ENCODE measurements at regions not wholly inside any gene's neighbourhood (a gene's known extent, or its start where the extent isn't known, plus 50 kb on each side); places are given as distances from the start of the nearest gene placed in this dataset.

GRCh38 chr20:40191573-40191972, 497.5 kb downstream of the MAFB start:
- WGBS (ENCODE audit: low lambda C conversion rate, missing lambda C conversion rate), result 92% methylated on average over 4 of the region's 4 CpGs
- Histone ChIP-seq H3K9me2 (replicated peaks; ENCODE audit: insufficient read depth) (no peaks in the 10 kb centered on the region), H3K79me2 (no peaks in the 10 kb centered on the region)

DNA sequence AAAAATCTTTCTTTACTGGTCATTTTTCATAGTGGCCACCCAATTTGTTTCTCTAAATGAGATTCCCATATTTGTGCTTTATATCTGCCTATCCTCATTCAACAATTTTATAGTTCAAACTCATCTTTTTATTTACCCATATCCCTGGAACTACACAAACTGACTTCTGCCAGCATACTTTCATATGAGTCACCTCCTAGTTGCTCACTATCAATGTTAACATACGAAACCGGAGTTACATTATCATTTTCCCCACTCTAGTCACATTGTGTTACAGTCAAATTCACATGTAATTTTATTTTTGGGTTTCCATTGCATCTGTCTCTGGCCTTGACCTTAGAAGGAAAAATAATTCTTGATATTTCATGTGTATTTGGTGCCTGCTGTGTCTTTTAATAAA, 499.4 kb downstream of the MAFB start:
- H3K4me2 ChIP-seq, result no peak overlapping the region
- no peaks in the 10 kb centered on the region for H3K36me3 ChIP-seq (replicated peaks; ENCODE audit: insufficient read depth, low read depth)
- no peak overlapping the region for H3K4me3 ChIP-seq
- peaks cover 3% of the 10 kb centered on the region for H3K9me2 ChIP-seq (replicated peaks; ENCODE audit: insufficient read depth)
- no peaks in the 10 kb centered on the region for H3K9me3 ChIP-seq (ENCODE audit: low read depth)
- H4K20me1 ChIP-seq (ENCODE audit: insufficient read depth, poor library complexity, severe bottlenecking), result no peaks in the 10 kb centered on the region
- H3K79me2 ChIP-seq, result no peaks in the 10 kb centered on the region
- H3K27ac ChIP-seq, result no peak overlapping the region
- H2AFZ ChIP-seq, result no peak overlapping the region
- H3K27me3 ChIP-seq, result no peaks in the 10 kb centered on the region
- WGBS (ENCODE audit: low lambda C conversion rate, missing lambda C conversion rate), result 66% methylated on average over 2 of the region's 2 CpGs
- no peaks in the 10 kb centered on the region for H3K4me1 ChIP-seq (ENCODE audit: insufficient read depth)
- TF ChIP-seq EZH2 (IDR thresholded peaks at IDR 0.05; ENCODE audit: borderline replicate concordance) (no peak), CTCF (IDR thresholded peaks at IDR 0.05; ENCODE audit: poor library complexity) (no peak), EZH2phosphoT487 (IDR thresholded peaks at IDR 0.05; ENCODE audit: low read depth, severe bottlenecking, unreplicated experiment) (no peak)
- no peak for DNase-seq (ENCODE audit: low spot score)

More at GRCh38 chr20:40191573-40191972, 497.5 kb downstream of the MAFB start:
- Histone ChIP-seq H3K27ac (no peak overlapping the region), H3K4me3 (no peak overlapping the region), H3K36me3 (replicated peaks; ENCODE audit: insufficient read depth, low read depth) (no peaks in the 10 kb centered on the region), H3K9me3 (ENCODE audit: low read depth) (no peaks in the 10 kb centered on the region), H3K27me3 (no peaks in the 10 kb centered on the region), H3K4me1 (ENCODE audit: insufficient read depth) (no peaks in the 10 kb centered on the region), H4K20me1 (ENCODE audit: insufficient read depth, poor library complexity, severe bottlenecking) (no peaks in the 10 kb centered on the region), H2AFZ (no peak overlapping the region), H3K4me2 (no peak overlapping the region)
- no peak for DNase-seq (ENCODE audit: low spot score)
- TF ChIP-seq EZH2 (IDR thresholded peaks at IDR 0.05; ENCODE audit: borderline replicate concordance) (no peak), EZH2phosphoT487 (IDR thresholded peaks at IDR 0.05; ENCODE audit: low read depth, severe bottlenecking, unreplicated experiment) (no peak), CTCF (IDR thresholded peaks at IDR 0.05; ENCODE audit: poor library complexity) (no peak)

- Histone ChIP-seq H3K4me2 (no peak overlapping the region), H3K4me1 (ENCODE audit: insufficient read depth) (no peaks in the 10 kb centered on the region), H3K79me2 (no peaks in the 10 kb centered on the region), H2AFZ (no peak overlapping the region), H4K20me1 (ENCODE audit: insufficient read depth, poor library complexity, severe bottlenecking) (no peaks in the 10 kb centered on the region), H3K4me3 (no peak overlapping the region), H3K9me3 (ENCODE audit: low read depth) (no peaks in the 10 kb centered on the region), H3K36me3 (replicated peaks; ENCODE audit: insufficient read depth, low read depth) (no peaks in the 10 kb centered on the region), H3K27ac (no peak overlapping the region), H3K27me3 (no peaks in the 10 kb centered on the region), H3K9me2 (replicated peaks; ENCODE audit: insufficient read depth) (peaks cover 3% of the 10 kb centered on the region)
- no peak for DNase-seq (ENCODE audit: low spot score)
- no peak for TF ChIP-seq EZH2phosphoT487 (IDR thresholded peaks at IDR 0.05; ENCODE audit: low read depth, severe bottlenecking, unreplicated experiment)
- no peak for TF ChIP-seq CTCF (IDR thresholded peaks at IDR 0.05; ENCODE audit: poor library complexity)
- TF ChIP-seq EZH2 (IDR thresholded peaks at IDR 0.05; ENCODE audit: borderline replicate concordance), result no peak
- 85% methylated on average over 2 of the region's 2 CpGs for WGBS (ENCODE audit: low lambda C conversion rate, missing lambda C conversion rate)
These were observed 500.7 kb downstream of the MAFB start for GRCh38 chr20:40188319-40188718.

DNA sequence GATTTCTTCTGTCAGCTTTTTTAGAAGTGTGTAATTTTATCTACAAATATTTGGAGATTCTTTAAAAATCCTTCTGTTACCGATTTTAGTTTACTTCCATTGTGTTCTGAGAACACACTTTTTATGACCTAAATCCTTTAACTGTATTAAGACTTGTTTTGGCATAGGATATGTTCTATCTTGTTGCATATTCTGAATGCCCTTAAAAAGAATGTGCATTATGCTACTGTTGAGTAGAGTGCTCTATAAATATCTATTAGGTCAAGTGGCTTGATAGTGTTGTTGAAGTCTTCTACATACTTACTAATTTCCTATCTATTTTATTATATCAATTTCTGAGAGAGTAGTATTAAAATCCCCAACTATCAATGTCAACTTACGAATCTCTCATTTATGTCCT, 502.2 kb downstream of the MAFB start:
- 81% methylated on average over 2 of the region's 2 CpGs for WGBS (ENCODE audit: low lambda C conversion rate, missing lambda C conversion rate)
- Histone ChIP-seq H3K9me3 (ENCODE audit: low read depth) (no peaks in the 10 kb centered on the region), H4K20me1 (ENCODE audit: insufficient read depth, poor library complexity, severe bottlenecking) (no peaks in the 10 kb centered on the region), H3K9me2 (replicated peaks; ENCODE audit: insufficient read depth) (peaks cover 3% of the 10 kb centered on the region), H3K27ac (no peak overlapping the region), H3K4me2 (no peak overlapping the region), H3K36me3 (replicated peaks; ENCODE audit: insufficient read depth, low read depth) (no peaks in the 10 kb centered on the region), H3K79me2 (no peaks in the 10 kb centered on the region), H2AFZ (no peak overlapping the region), H3K27me3 (no peaks in the 10 kb centered on the region), H3K4me3 (no peak overlapping the region), H3K4me1 (ENCODE audit: insufficient read depth) (no peaks in the 10 kb centered on the region)
- no peak for DNase-seq (ENCODE audit: low spot score)
- no peak for TF ChIP-seq EZH2 (IDR thresholded peaks at IDR 0.05; ENCODE audit: borderline replicate concordance)
- no peak for TF ChIP-seq EZH2phosphoT487 (IDR thresholded peaks at IDR 0.05; ENCODE audit: low read depth, severe bottlenecking, unreplicated experiment)
- TF ChIP-seq CTCF (IDR thresholded peaks at IDR 0.05; ENCODE audit: poor library complexity), result no peak
